OCI-LY7 (cell line): ENCODE measurements at regions not wholly inside any gene's neighbourhood (a gene's known extent, or its start where the extent isn't known, plus 50 kb on each side); places are given as distances from the start of the nearest gene placed in this dataset.

Experiments
- BruUV-seq: library from RNA; stranded (reverse); fragments of 400-500 nt; replicated peaks from 2 replicates; lab custom pipeline; 2021; lab: Mats Ljungman, UMichigan
- CTCF ChIA-PET: fragments of 300-600 bp; sonication (Branson Sonifier 250); formaldehyde crosslinking; loops from one replicate; lab custom pipeline; 2022; ENCODE audit warnings: antibody characterized with exemption; ENCODE audit not compliant: unreplicated experiment; lab: Charles Lee
- POLR2A ChIA-PET: fragments of 300-600 bp; sonication (Branson Sonifier 250); formaldehyde crosslinking; loops from one replicate; lab custom pipeline; 2022; ENCODE audit warnings: antibody characterized with exemption; lab: Charles Lee
- DNase-seq: peaks from one replicate; pipeline ENCODE4 v3.0.0-alpha.2; 2015; ENCODE audit warnings: low spot score
- H2AFZ ChIP-seq: fragments of 200-600 bp; sonication (generic), shearing (Covaris generic); 2 replicates; pipeline ENCODE4 v1.6.1; 2014; ENCODE audit warnings: mild to moderate bottlenecking, antibody characterized with exemption, low read length, moderate library complexity
- H3K27ac ChIP-seq: fragments of 200-600 bp; sonication (generic); 2 replicates; pipeline ENCODE4 v1.5.1; 2014; ENCODE audit warnings: mixed run types, low read depth, mild to moderate bottlenecking, moderate library complexity, low read length, inconsistent platforms; ENCODE audit not compliant: poor library complexity, severe bottlenecking
- H3K36me3 ChIP-seq: fragments of 200-600 bp; sonication (generic); 2 replicates; pipeline ENCODE4 v1.6.1; 2014; ENCODE audit warnings: mild to moderate bottlenecking, antibody characterized with exemption, low read length, moderate library complexity, mixed read lengths; ENCODE audit not compliant: insufficient read depth
- H3K4me1 ChIP-seq: fragments of 200-600 bp; sonication (generic); 2 replicates; pipeline ENCODE4 v1.5.1; 2014; ENCODE audit warnings: mild to moderate bottlenecking, low read length; ENCODE audit not compliant: insufficient read depth, poor library complexity, severe bottlenecking
- H3K4me2 ChIP-seq: fragments of 200-600 bp; sonication (generic); 2 replicates; pipeline ENCODE4 v1.6.1; 2014; ENCODE audit warnings: mild to moderate bottlenecking, low read length
- H3K4me3 ChIP-seq: fragments of 200-600 bp; sonication (generic); 2 replicates; pipeline ENCODE4 v1.5.1; 2014; ENCODE audit warnings: mild to moderate bottlenecking, low read depth, low read length; ENCODE audit not compliant: poor library complexity, severe bottlenecking
- H3K79me2 ChIP-seq: fragments of 200-600 bp; sonication (generic); 2 replicates; pipeline ENCODE4 v1.6.1; 2016; ENCODE audit warnings: low read depth, mild to moderate bottlenecking, low read length, moderate library complexity, mixed read lengths; ENCODE audit not compliant: insufficient read depth
- H3K9me2 ChIP-seq: fragments of 200-600 bp; sonication (generic); 2 replicates; pipeline ENCODE4 v1.6.1; 2016; ENCODE audit warnings: mild to moderate bottlenecking, low read length, mixed read lengths; ENCODE audit not compliant: insufficient read depth
- H3K9me3 ChIP-seq: fragments of 200-600 bp; sonication (generic); 2 replicates; pipeline ENCODE4 v1.6.1; 2014; ENCODE audit warnings: mild to moderate bottlenecking, mixed run types, low read length, mixed read lengths
- H4K20me1 ChIP-seq: fragments of 200-600 bp; sonication (generic); 2 replicates; pipeline ENCODE4 v1.6.1; 2014; ENCODE audit warnings: mild to moderate bottlenecking, antibody characterized with exemption, low read length, moderate library complexity, mixed read lengths; ENCODE audit not compliant: insufficient read depth
- EZH2phosphoT487 ChIP-seq: fragments of 200-600 bp; sonication (generic); IDR thresholded peaks from 2 replicates; pipeline ENCODE4 v1.6.1; 2018; ENCODE audit warnings: low read depth, borderline replicate concordance, mild to moderate bottlenecking, mixed run types, antibody characterized with exemption, low read length, moderate library complexity, mixed read lengths
- intact Hi-C: fragments of 100-400 bp; cut with micrococcal nuclease; formaldehyde crosslinking; loops from one replicate; pipeline ENCODE4 v1.10.0; 2022; ENCODE audit not compliant: unreplicated experiment
- TF ChIP-seq, protein P1 (sequence below): fragments of 200-600 bp; sonication (generic); conservative IDR thresholded peaks from 2 replicates; pipeline ENCODE4 v1.5.1; 2014; ENCODE audit warnings: mild to moderate bottlenecking, antibody characterized with exemption, low read length, moderate library complexity, mixed read lengths

GRCh38 chr4:44563496-44563895 is 87.9 kb downstream of the YIPF7 start:
- Histone ChIP-seq H3K27ac (no peak overlapping the region), H3K4me3 (no peak overlapping the region), H4K20me1 (no peaks in the 10 kb centered on the region), H2AFZ (no peak overlapping the region), H3K36me3 (no peaks in the 10 kb centered on the region), H3K4me2 (no peak overlapping the region), H3K9me2 (no peaks in the 10 kb centered on the region), H3K4me1 (no peaks in the 10 kb centered on the region), H3K9me3 (no peaks in the 10 kb centered on the region), H3K79me2 (no peaks in the 10 kb centered on the region)
- CTCF ChIA-PET = no interaction called here
- intact Hi-C loops = no loop called here
- POLR2A ChIA-PET = no interaction called here
- no TSS peak for BruUV-seq
- DNase-seq = no peak
- TF ChIP-seq, protein P1, sequence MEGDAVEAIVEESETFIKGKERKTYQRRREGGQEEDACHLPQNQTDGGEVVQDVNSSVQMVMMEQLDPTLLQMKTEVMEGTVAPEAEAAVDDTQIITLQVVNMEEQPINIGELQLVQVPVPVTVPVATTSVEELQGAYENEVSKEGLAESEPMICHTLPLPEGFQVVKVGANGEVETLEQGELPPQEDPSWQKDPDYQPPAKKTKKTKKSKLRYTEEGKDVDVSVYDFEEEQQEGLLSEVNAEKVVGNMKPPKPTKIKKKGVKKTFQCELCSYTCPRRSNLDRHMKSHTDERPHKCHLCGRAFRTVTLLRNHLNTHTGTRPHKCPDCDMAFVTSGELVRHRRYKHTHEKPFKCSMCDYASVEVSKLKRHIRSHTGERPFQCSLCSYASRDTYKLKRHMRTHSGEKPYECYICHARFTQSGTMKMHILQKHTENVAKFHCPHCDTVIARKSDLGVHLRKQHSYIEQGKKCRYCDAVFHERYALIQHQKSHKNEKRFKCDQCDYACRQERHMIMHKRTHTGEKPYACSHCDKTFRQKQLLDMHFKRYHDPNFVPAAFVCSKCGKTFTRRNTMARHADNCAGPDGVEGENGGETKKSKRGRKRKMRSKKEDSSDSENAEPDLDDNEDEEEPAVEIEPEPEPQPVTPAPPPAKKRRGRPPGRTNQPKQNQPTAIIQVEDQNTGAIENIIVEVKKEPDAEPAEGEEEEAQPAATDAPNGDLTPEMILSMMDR = no peak
- no peak for TF ChIP-seq EZH2phosphoT487

- no peak overlapping the region for H3K4me3 ChIP-seq
- no peaks in the 10 kb centered on the region for H3K79me2 ChIP-seq
- no peak for DNase-seq
- intact Hi-C loops = no loop called here
- no peak overlapping the region for H2AFZ ChIP-seq
- TF ChIP-seq EZH2phosphoT487 = no peak
- TF ChIP-seq, protein P1 = no peak
- ChIA-PET POLR2A (interaction anchor here (1.0 kb wide), 1 partner anchor 18 kb away, joined by 3 read pairs; no protein-coding TSS in a partner anchor), CTCF (no interaction called here)
- no TSS peak for BruUV-seq
- no peaks in the 10 kb centered on the region for H3K9me3 ChIP-seq
- no peaks in the 10 kb centered on the region for H3K9me2 ChIP-seq
- H3K4me1 ChIP-seq = no peaks in the 10 kb centered on the region
- no peaks in the 10 kb centered on the region for H4K20me1 ChIP-seq
- no peak overlapping the region for H3K4me2 ChIP-seq
- no peaks in the 10 kb centered on the region for H3K36me3 ChIP-seq
- no peak overlapping the region for H3K27ac ChIP-seq
These were observed 93.3 kb downstream of the YIPF7 start for GRCh38 chr4:44558031-44558605.

GRCh38 chr4:44554768-44555167 is 96.7 kb downstream of the YIPF7 start:
- H4K20me1 ChIP-seq = no peaks in the 10 kb centered on the region
- no peak overlapping the region for H2AFZ ChIP-seq
- no peaks in the 10 kb centered on the region for H3K4me1 ChIP-seq
- POLR2A ChIA-PET = no interaction called here
- no TSS peak for BruUV-seq
- DNase-seq = no peak
- intact Hi-C loops = no loop called here
- no peak overlapping the region for H3K27ac ChIP-seq
- no peak overlapping the region for H3K4me2 ChIP-seq
- TF ChIP-seq, protein P1 = no peak
- TF ChIP-seq EZH2phosphoT487 = no peak
- no peaks in the 10 kb centered on the region for H3K79me2 ChIP-seq
- H3K9me3 ChIP-seq = no peaks in the 10 kb centered on the region
- no peaks in the 10 kb centered on the region for H3K9me2 ChIP-seq
- H3K4me3 ChIP-seq = no peak overlapping the region
- CTCF ChIA-PET = no interaction called here
- H3K36me3 ChIP-seq = no peaks in the 10 kb centered on the region
